Neural cell (in vitro differentiated cells): ENCODE measurements at regions not wholly inside any gene's neighbourhood (a gene's known extent, or its start where the extent isn't known, plus 50 kb on each side); places are given as distances from the start of the nearest gene placed in this dataset.

Experiments used
- CTCF ChIP-seq: fragments of 450-650 bp; IDR thresholded peaks from 2 replicates; pipeline ENCODE4 v1.5.1; 2014; ENCODE audit warnings: antibody characterized with exemption, mild to moderate bottlenecking, moderate library complexity; ENCODE audit not compliant: poor library complexity, severe bottlenecking
- EP300 ChIP-seq: fragments of 450-650 bp; conservative IDR thresholded peaks from 2 replicates; pipeline ENCODE4 v1.6.1; 2014; ENCODE audit warnings: antibody characterized with exemption, mild to moderate bottlenecking, moderate library complexity; ENCODE audit not compliant: poor library complexity, severe bottlenecking
- EZH2 ChIP-seq: fragments of 200-600, 300-800 bp; shearing (Covaris generic), sonication (generic); IDR thresholded peaks from 2 replicates; pipeline ENCODE4 v1.6.1; 2014; ENCODE audit warnings: antibody characterized with exemption, low read length, borderline replicate concordance, mild to moderate bottlenecking; ENCODE audit not compliant: insufficient read depth, poor library complexity, severe bottlenecking
- POLR2AphosphoS5 ChIP-seq: IDR thresholded peaks from 2 replicates; pipeline ENCODE4 v1.6.1; 2012
- RAD21 ChIP-seq: fragments of 450-650 bp; conservative IDR thresholded peaks from 2 replicates; pipeline ENCODE4 v1.6.1; 2014; ENCODE audit warnings: antibody characterized with exemption, mild to moderate bottlenecking, moderate library complexity
- SMC3 ChIP-seq: fragments of 450-650 bp; conservative IDR thresholded peaks from 2 replicates; pipeline ENCODE4 v1.6.1; 2014; ENCODE audit warnings: antibody characterized with exemption, mild to moderate bottlenecking, moderate library complexity; ENCODE audit not compliant: poor library complexity

DNA sequence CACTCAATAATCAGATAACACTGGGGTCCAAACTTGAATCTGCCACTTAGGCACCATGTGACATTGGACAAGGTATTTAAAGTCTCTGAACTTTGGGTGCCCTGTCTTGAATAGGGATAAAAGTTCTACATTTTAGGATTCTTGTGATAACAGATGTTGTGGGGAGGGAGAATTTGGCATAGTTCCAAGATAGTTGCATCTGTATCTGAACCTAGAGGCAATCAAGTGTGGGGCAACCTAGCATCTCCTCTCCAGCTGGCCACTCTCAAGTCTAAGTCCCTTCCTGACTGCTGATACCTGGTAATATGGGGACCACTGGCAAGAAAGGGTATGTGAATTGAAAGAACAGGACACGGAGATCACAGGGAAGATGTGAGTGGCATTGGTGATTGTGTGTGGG lies 256.1 kb downstream of the FOXO1 start:
- TF ChIP-seq CTCF (no peak), EP300 (no peak), POLR2AphosphoS5 (no peak), EZH2 (no peak), RAD21 (no peak), SMC3 (no peak)
